H9 (cell line): ENCODE measurements at regions not wholly inside any gene's neighbourhood (a gene's known extent, or its start where the extent isn't known, plus 50 kb on each side); places are given as distances from the start of the nearest gene placed in this dataset.

Source experiments
- DNase-seq: peaks from one replicate; pipeline ENCODE4 v3.0.0-alpha.2; 2017
- H2AFZ ChIP-seq: one replicate; pipeline ENCODE4 v1.6.1; 2013; ENCODE audit warnings: mild to moderate bottlenecking, low read length, control low read depth, moderate library complexity
- H2AK5ac ChIP-seq: 2 replicates; pipeline ENCODE4 v1.6.1; 2013; ENCODE audit warnings: low read length, control low read depth, mixed read lengths; ENCODE audit not compliant: insufficient read length
- H2BK120ac ChIP-seq: one replicate; pipeline ENCODE4 v1.6.1; 2013; ENCODE audit warnings: low read depth, mild to moderate bottlenecking, low read length, control low read depth, inconsistent platforms; ENCODE audit not compliant: poor library complexity, severe bottlenecking
- H2BK12ac ChIP-seq: 2 replicates; pipeline ENCODE4 v1.6.1; 2013; ENCODE audit warnings: low read length, control low read depth, mixed read lengths, low read depth; ENCODE audit not compliant: insufficient read length
- H2BK15ac ChIP-seq: 2 replicates; pipeline ENCODE4 v1.6.1; 2013; ENCODE audit warnings: low read depth, low read length, control low read depth
- H2BK20ac ChIP-seq: one replicate; pipeline ENCODE4 v1.6.1; 2013; ENCODE audit warnings: low read depth, mild to moderate bottlenecking, low read length, control low read depth, inconsistent platforms; ENCODE audit not compliant: poor library complexity, severe bottlenecking
- H2BK5ac ChIP-seq: 2 replicates; pipeline ENCODE4 v1.6.1; 2013; ENCODE audit warnings: low read length, control low read depth, mixed read lengths; ENCODE audit not compliant: insufficient read length
- H3K14ac ChIP-seq: 2 replicates; pipeline ENCODE4 v1.6.1; 2013; ENCODE audit warnings: low read length, control low read depth; ENCODE audit not compliant: insufficient read depth
- H3K18ac ChIP-seq: 2 replicates; pipeline ENCODE4 v1.6.1; 2013; ENCODE audit warnings: low read depth, mild to moderate bottlenecking, mixed read lengths, low read length, control low read depth; ENCODE audit not compliant: insufficient read length
- H3K23ac ChIP-seq: 2 replicates; pipeline ENCODE4 v1.6.1; 2013; ENCODE audit warnings: low read length, control low read depth, mixed read lengths, low read depth; ENCODE audit not compliant: insufficient read length
- H3K23me2 ChIP-seq: 2 replicates; pipeline ENCODE4 v1.6.1; 2013; ENCODE audit warnings: low read depth, mild to moderate bottlenecking, mixed read lengths, low read length, control low read depth; ENCODE audit not compliant: insufficient read length, poor library complexity, severe bottlenecking
- H3K27ac ChIP-seq: 2 replicates; pipeline ENCODE4 v1.5.1; 2013; ENCODE audit warnings: low read length, control low read depth, mixed read lengths, low read depth; ENCODE audit not compliant: insufficient read length
- H3K27me3 ChIP-seq: 2 replicates; pipeline ENCODE4 v1.6.1; 2013; ENCODE audit warnings: low read length, control low read depth, inconsistent platforms; ENCODE audit not compliant: insufficient read depth
- H3K4ac ChIP-seq: 2 replicates; pipeline ENCODE4 v1.6.1; 2013; ENCODE audit warnings: low read depth, mild to moderate bottlenecking, control low read depth, inconsistent platforms, low read length, moderate library complexity
- H3K4me1 ChIP-seq: 2 replicates; pipeline ENCODE4 v1.6.1; 2013; ENCODE audit warnings: low read length, control low read depth, inconsistent platforms; ENCODE audit not compliant: insufficient read depth
- H3K4me2 ChIP-seq: 2 replicates; pipeline ENCODE4 v1.6.1; 2013; ENCODE audit warnings: low read length, control low read depth, mixed read lengths; ENCODE audit not compliant: insufficient read length, insufficient read depth
- H3K56ac ChIP-seq: 2 replicates; pipeline ENCODE4 v1.6.1; 2013; ENCODE audit warnings: low read depth, mild to moderate bottlenecking, mixed read lengths, low read length, control low read depth; ENCODE audit not compliant: insufficient read length
- H3K79me1 ChIP-seq: 2 replicates; pipeline ENCODE4 v1.6.1; 2013; ENCODE audit warnings: low read depth, mild to moderate bottlenecking, moderate library complexity, low read length, control low read depth, inconsistent platforms; ENCODE audit not compliant: insufficient read depth, poor library complexity, severe bottlenecking
- H3K79me2 ChIP-seq: 2 replicates; pipeline ENCODE4 v1.6.1; 2013; ENCODE audit warnings: low read length, control low read depth, inconsistent platforms; ENCODE audit not compliant: insufficient read depth
- H3K9ac ChIP-seq: 2 replicates; pipeline ENCODE4 v1.6.1; 2013; ENCODE audit warnings: low read length, control low read depth, mixed read lengths; ENCODE audit not compliant: insufficient read length; ENCODE audit errors: extremely low read depth
- H3K9me3 ChIP-seq: one replicate; pipeline ENCODE4 v1.6.1; 2013; ENCODE audit warnings: low read depth, low read length, inconsistent platforms; ENCODE audit not compliant: control insufficient read depth
- H3T11ph ChIP-seq: one replicate; pipeline ENCODE4 v1.6.1; 2013; ENCODE audit warnings: mild to moderate bottlenecking, low read length, control low read depth, inconsistent platforms
- H4K20me1 ChIP-seq: one replicate; pipeline ENCODE4 v1.6.1; 2013; ENCODE audit not compliant: control insufficient read depth, insufficient read length, insufficient read depth
- H4K5ac ChIP-seq: 2 replicates; pipeline ENCODE4 v1.6.1; 2013; ENCODE audit warnings: low read depth, mild to moderate bottlenecking, mixed read lengths, low read length, control low read depth; ENCODE audit not compliant: insufficient read length
- H4K8ac ChIP-seq: replicated peaks from 2 replicates; pipeline ENCODE4 v1.6.1; 2013; ENCODE audit warnings: low read length, control low read depth, mixed read lengths, low read depth; ENCODE audit not compliant: insufficient read length
- H4K91ac ChIP-seq: 2 replicates; pipeline ENCODE4 v1.6.1; 2013; ENCODE audit warnings: low read depth, mild to moderate bottlenecking, moderate library complexity, mixed read lengths, low read length, control low read depth; ENCODE audit not compliant: insufficient read length
- H3K27ac Mint-ChIP-seq, 3 experiments: 2 replicates in 2 of 3; 3 replicates in 1 of 3; pipeline ENCODE4 v1.8.0; 2020 to 2021; ENCODE audit warnings: mixed read lengths in 3 of 3, mild to moderate bottlenecking in 1 of 3, moderate library complexity in 1 of 3
- H3K27me3 Mint-ChIP-seq: 2 replicates; pipeline ENCODE4 v1.8.0; 2021; ENCODE audit warnings: low read depth, mild to moderate bottlenecking, moderate library complexity, mixed read lengths
- H3K36me3 Mint-ChIP-seq, 3 experiments: 2 replicates in 2 of 3; 3 replicates in 1 of 3; pipeline ENCODE4 v1.8.0; 2020 to 2021; ENCODE audit warnings: low read depth in 3 of 3, mixed read lengths in 3 of 3; ENCODE audit not compliant: insufficient read depth in 1 of 3
- H3K4me1 Mint-ChIP-seq, 2 experiments: 2 replicates each; pipeline ENCODE4 v1.8.0; 2020; ENCODE audit warnings: mixed read lengths in 2 of 2
- H3K4me3 Mint-ChIP-seq, 2 experiments: 2 replicates in 1 of 2; 3 replicates in 1 of 2; pipeline ENCODE4 v1.8.0; 2020 to 2021; ENCODE audit warnings: mild to moderate bottlenecking in 2 of 2, mixed read lengths in 2 of 2, moderate library complexity in 1 of 2
- H3K9me3 Mint-ChIP-seq, 2 experiments: 2 replicates in 1 of 2; 3 replicates in 1 of 2; pipeline ENCODE4 v1.8.0; 2020; ENCODE audit warnings: mild to moderate bottlenecking in 2 of 2, mixed read lengths in 2 of 2, moderate library complexity in 1 of 2
- WGBS: extraction: QIAGEN DNeasy Blood & Tissue Kit; methylation state at CpG from one replicate; pipeline ENCODE4 v1.1.7; 2013; ENCODE audit warnings: missing lambda C conversion rate, low lambda C conversion rate, mixed read lengths; ENCODE audit not compliant: insufficient read length; ENCODE audit errors: extremely low coverage; 5-methylcytosine and 5-hydroxymethylcytosine counted together
- TF ChIP-seq, protein P1 (sequence below): fragments of 200-600 bp; sonication (generic); conservative IDR thresholded peaks from 3 replicates; pipeline ENCODE4 v1.8.0; 2021; ENCODE audit warnings: antibody characterized with exemption, mild to moderate bottlenecking

- no peak overlapping the region for H2AFZ ChIP-seq
- H3K9ac ChIP-seq = no peak overlapping the region
- no peak overlapping the region for H3K4ac ChIP-seq
- no peaks in the 10 kb centered on the region for H3K79me2 ChIP-seq
- no peaks in the 10 kb centered on the region for H3K27me3 ChIP-seq
- Mint-ChIP-seq H3K4me1 (peaks cover 9 to 10% of the 10 kb centered on the region in 2 experiments; a peak in 3 of 4 replicates), H3K27me3 (peaks cover 4% of the 10 kb centered on the region; the same call in 1 of the 2 replicates), H3K9me3 (peaks cover 0 to 2% of the 10 kb centered on the region in 2 experiments; a peak in 2 of 5 replicates), H3K27ac (peak overlapping the region in 1 of 3 experiments; percentile 19; a peak in 2 of 7 replicates), H3K36me3 (no peaks in the 10 kb centered on the region), H3K4me3 (no peak overlapping the region; a peak in 1 of 5 replicates)
- H2BK120ac ChIP-seq = no peak overlapping the region
- H3K23ac ChIP-seq = no peak overlapping the region
- H3T11ph ChIP-seq = no peak overlapping the region
- no peak overlapping the region for H2BK15ac ChIP-seq
- no peak overlapping the region for H2AK5ac ChIP-seq
- no peak overlapping the region for H4K8ac ChIP-seq
- no peaks in the 10 kb centered on the region for H3K79me1 ChIP-seq
- no peak overlapping the region for H3K14ac ChIP-seq
- no peak overlapping the region for H2BK20ac ChIP-seq
- TF ChIP-seq, protein P1, sequence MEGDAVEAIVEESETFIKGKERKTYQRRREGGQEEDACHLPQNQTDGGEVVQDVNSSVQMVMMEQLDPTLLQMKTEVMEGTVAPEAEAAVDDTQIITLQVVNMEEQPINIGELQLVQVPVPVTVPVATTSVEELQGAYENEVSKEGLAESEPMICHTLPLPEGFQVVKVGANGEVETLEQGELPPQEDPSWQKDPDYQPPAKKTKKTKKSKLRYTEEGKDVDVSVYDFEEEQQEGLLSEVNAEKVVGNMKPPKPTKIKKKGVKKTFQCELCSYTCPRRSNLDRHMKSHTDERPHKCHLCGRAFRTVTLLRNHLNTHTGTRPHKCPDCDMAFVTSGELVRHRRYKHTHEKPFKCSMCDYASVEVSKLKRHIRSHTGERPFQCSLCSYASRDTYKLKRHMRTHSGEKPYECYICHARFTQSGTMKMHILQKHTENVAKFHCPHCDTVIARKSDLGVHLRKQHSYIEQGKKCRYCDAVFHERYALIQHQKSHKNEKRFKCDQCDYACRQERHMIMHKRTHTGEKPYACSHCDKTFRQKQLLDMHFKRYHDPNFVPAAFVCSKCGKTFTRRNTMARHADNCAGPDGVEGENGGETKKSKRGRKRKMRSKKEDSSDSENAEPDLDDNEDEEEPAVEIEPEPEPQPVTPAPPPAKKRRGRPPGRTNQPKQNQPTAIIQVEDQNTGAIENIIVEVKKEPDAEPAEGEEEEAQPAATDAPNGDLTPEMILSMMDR = no peak
- no peaks in the 10 kb centered on the region for H3K23me2 ChIP-seq
- no peaks in the 10 kb centered on the region for H4K20me1 ChIP-seq
- no peak overlapping the region for H3K56ac ChIP-seq
- no peaks in the 10 kb centered on the region for H3K9me3 ChIP-seq
- H3K4me2 ChIP-seq = no peak overlapping the region
- no peak overlapping the region for H2BK5ac ChIP-seq
- no peak overlapping the region for H2BK12ac ChIP-seq
- no peaks in the 10 kb centered on the region for H3K4me1 ChIP-seq
- no CpG with 5 or more reads among the region's 4 CpGs for WGBS
- DNase-seq = no peak
- H4K91ac ChIP-seq = no peak overlapping the region
- no peak overlapping the region for H4K5ac ChIP-seq
- no peak overlapping the region for H3K18ac ChIP-seq
- no peak overlapping the region for H3K27ac ChIP-seq
These were observed 251.6 kb downstream of the QDPR start for GRCh38 chr4:17260166-17260907.
